HTR-8/SVneo (cell line): ENCODE measurements at regions not wholly inside any gene's neighbourhood (a gene's known extent, or its start where the extent isn't known, plus 50 kb on each side); places are given as distances from the start of the nearest gene placed in this dataset.
"Not testable (repeated sequence)": the region's sequence is repeated elsewhere in the genome, so short reads cannot be mapped to it uniquely, and the experiment has no call there.

Experiments
- DNase-seq: peaks from one replicate; pipeline ENCODE4 v3.0.0; 2011; ENCODE audit warnings: low spot score, mixed read lengths; ENCODE audit not compliant: insufficient read length
- FAIRE-seq: peaks from 2 replicates; lab custom pipeline; 2011; peaks lifted over from hg19 to GRCh38; lab: Jason Lieb, UNC

GRCh38 chr1:14165371-14165801, 433.1 kb upstream of the KAZN start:
- FAIRE-seq (no peak), DNase-seq (no peak)

DNA sequence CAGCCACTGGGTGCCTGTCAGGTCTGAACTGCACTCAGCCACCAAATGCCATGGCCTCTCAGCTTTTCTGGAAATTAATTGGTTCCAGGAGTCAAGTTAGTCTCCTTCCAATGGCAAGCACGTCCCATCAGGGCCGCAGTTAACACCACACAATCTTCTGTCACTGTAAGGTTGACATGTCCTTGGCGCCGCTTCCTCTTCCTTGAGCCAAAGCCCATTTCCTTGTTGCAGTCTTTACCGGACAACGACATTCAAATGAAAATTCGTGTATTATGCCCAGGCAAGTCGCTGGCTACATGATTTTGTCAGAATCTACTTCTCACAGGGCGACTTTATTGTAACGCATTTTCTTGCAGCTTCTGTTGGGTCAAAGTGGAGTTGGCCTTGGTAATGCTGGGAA, 430.6 kb upstream of the KAZN start:
- DNase-seq (no peak), FAIRE-seq (no peak)

DNA sequence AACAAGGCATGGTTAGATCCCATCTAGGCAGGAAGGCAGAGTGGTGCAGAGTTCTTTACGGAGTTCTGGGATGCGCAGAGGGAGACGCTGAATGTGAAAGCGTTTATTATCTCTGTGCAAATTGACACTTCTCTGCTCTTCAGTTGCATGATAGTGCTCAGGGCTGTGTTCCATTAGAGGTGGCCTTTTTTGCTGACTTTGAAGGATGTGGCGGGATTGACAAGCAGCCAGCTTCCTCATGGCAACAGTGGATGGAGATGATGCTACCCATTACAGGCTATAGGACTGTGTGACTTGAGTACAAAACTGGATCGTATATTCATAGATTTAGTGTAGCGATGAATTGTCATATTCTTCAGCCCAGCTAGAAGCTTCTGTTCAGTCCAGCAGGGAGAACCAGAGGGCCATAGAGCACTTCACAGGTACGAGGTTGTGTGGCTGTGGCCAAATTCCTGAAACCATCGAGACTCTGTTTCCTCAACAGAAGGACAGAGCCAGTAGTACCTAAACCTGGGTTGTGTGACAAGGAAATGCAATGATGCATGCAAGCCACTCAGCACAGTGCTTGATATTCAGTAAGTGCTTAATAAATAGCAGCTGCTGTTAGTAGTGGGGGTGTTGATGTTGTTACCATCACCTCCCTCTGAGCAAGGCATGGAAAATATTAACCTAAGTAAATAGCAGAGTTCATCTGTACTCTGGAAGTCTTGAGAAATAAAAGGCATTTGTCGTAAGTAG, 430.0 kb upstream of the KAZN start:
- FAIRE-seq (no peak), DNase-seq (no peak)

DNA sequence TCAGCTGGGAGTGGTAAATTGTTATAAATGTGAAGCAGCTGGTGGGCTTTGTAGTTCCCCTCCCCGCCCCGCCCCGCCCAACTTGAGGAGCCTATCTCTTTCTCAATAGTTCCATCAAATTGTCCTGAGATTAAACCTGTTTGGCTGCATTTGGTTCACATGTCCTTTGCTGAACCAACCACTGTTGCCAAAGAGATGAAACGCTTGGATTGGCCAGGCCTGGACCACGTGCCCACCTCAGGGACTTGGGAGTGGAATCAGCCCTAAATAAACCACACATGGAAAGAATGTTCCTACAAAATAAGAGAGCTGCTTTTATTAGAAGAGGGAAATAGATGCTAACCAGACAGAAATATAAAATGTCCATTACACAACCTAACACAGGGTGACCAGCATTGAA, 424.9 kb upstream of the KAZN start:
- FAIRE-seq (no peak), DNase-seq (no peak)

- not testable (repeated sequence) for DNase-seq, FAIRE-seq
Measured at GRCh38 chr1:14177866-14178265, 420.6 kb upstream of the KAZN start.

GRCh38 chr1:14180738-14181137, 417.7 kb upstream of the KAZN start:
- FAIRE-seq, result no peak
- no peak for DNase-seq

GRCh38 chr1:14181191-14181795, 417.2 kb upstream of the KAZN start:
- FAIRE-seq (no peak), DNase-seq (no peak)

DNA sequence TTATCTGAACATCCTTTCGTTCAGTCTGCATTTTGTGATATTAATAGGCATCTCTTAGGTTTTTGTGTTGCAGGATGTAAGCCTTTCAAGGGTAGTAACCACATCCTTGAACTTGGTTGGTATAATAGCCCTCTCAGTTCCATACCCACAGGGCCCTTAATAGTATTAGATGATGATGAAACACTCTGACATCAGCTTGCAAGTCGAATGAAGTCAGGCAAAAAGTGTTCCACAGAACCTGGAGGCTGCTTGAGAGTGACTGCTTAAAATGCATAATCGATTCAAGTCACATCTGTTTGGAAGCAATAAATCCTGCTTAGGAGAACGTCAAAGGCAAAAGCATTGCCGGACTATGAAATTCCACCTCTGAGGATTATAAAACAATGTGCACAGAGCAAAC, 415.6 kb upstream of the KAZN start:
- FAIRE-seq, result no peak

GRCh38 chr1:14183329-14183728, 415.2 kb upstream of the KAZN start:
- DNase-seq, result no peak
- no peak for FAIRE-seq

More for the DNA sequence above, 415.6 kb upstream of the KAZN start:
- no peak for DNase-seq

GRCh38 chr1:14184454-14184853, 414.0 kb upstream of the KAZN start:
- DNase-seq, result no peak
- no peak for FAIRE-seq

DNA sequence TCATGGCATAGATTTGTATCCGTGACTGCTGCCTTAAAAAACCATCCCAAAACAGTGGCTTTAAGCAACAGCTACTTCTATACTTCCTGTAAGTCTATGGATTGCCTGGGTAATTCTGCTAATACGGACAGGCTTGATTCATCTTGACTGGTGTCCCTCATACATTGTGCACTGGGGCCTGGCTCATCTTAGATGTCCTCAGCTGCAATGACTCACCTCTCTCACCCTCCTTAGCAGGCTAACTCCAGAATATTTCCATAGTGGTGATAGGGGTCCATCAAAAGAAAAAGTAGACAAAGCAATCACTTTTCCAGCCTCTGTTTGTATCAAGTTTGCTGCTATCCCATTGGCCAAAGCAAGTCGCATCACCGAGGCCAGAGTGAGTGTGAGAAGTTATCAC, 409.1 kb upstream of the KAZN start:
- no peak for FAIRE-seq
- DNase-seq, result no peak

DNA sequence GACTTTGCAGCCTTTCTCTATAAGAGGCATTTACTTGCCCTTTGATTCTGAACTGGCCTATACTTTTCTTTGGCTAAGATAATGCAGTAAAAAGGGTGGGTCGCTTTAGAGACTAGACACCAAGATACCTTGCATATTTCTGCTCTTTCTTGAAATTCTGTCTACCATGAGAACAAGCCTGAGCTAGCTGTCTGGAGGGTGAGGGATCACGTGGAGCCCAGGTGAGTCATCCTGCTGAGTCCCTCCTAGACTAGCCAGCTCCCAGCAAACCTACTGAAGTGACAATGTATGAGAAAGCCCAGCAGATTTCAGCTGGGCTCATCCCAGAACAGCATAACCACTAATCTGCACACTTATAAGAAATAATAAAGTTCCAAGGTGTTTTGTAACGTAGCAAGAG, 408.0 kb upstream of the KAZN start:
- no peak for FAIRE-seq
- DNase-seq, result peak; percentile 7

DNA sequence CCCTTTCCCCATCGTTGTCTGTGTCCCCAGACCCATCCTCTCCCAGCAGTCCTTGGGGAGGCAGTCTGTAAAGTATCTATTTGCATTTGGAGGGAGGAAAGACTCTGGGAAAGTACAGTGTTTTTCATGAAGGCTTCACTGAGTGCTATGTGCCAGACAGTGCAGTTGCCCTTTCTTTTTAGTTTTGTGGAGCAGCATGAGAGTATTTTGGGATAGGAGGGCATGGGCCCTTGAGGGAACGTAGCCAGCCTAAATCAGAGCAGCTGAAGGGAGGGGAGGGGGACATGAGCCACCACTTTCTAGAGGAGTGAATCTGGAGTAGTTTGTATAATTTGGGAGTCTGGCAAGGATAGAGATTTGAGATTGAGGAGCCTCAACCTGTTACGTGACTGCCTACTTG, 404.0 kb upstream of the KAZN start:
- DNase-seq, result no peak
- no peak for FAIRE-seq

DNA sequence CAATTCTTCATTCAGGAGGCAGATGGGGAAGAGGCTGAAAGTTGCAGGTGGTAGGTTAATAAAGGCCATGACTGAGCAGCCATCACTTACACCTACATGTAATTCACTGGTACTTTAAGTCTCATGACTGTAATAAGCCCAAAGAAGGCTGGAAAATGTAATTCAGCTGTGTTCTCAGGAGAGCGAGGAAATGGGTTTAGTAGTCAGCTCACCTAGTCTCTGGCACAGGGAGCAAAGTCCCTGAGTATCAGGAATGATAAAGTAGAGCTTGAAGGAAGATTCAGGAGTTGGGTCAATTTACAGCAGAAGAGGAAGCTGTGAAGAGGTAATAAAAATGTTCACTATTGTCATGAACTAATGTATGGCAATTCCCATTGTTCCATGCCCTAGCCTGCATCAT, 393.4 kb upstream of the KAZN start:
- FAIRE-seq (no peak), DNase-seq (no peak)

GRCh38 chr1:14215151-14215550, 383.3 kb upstream of the KAZN start:
- DNase-seq (no peak), FAIRE-seq (no peak)

DNA sequence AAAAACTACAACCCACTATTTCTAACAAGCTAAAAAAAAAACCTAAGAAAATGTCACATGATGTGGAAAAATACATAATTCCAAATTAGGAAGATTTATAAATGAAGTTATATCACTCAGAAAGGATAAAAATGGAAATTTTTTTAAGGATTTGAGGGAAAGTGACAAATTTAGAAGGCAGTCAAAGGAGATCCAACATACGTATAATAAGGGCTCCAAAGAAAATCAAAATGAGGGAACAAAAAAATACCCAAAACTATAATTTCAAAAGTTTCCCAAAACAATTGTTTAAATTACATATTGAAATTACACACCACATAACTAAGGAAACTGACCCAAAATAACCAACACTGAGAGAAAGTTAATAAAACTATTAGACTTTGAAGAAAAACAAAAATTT, 381.1 kb upstream of the KAZN start:
- no peak for DNase-seq
- FAIRE-seq, result no peak

DNA sequence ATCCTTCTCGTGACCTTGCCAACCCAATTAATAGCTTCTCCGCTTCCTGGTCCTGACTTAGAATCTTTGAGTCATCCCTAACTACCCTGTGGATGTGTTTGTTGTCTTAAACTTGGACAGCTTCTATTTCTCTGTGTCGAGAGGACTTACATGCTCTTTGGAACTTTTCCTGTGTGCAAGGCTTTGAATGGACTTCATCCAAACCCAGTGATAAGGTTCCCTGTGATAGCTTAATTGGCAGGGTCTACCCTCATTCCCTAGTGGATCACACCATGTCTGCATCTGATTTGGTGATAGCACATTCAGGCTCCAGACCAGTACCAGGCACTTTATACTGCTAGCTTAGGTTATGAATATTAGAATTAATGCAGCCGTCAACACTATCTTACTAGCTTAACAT, 378.2 kb upstream of the KAZN start:
- DNase-seq (no peak), FAIRE-seq (no peak)

DNA sequence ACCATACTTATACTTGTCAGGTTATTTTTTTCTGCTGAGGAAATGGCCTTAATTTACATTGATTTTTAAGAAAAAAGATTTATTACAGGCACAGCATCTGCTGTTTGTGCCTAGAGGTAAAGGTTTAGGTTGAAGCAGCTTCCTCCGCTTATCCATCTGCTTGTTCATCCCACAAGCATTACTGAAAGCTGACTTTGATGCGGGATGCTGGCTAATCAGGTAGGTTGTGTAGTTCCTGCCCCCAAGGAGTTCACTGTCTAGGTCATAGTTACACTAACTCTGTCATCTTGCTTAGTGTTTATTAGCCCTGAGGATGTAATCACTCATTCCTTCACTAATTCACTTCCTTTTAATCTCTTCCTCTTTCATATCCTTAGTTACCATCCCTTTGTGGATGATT, 377.7 kb upstream of the KAZN start:
- DNase-seq (no peak), FAIRE-seq (no peak)

GRCh38 chr1:14222086-14222485, 376.4 kb upstream of the KAZN start:
- no peak for FAIRE-seq
- DNase-seq, result no peak

DNA sequence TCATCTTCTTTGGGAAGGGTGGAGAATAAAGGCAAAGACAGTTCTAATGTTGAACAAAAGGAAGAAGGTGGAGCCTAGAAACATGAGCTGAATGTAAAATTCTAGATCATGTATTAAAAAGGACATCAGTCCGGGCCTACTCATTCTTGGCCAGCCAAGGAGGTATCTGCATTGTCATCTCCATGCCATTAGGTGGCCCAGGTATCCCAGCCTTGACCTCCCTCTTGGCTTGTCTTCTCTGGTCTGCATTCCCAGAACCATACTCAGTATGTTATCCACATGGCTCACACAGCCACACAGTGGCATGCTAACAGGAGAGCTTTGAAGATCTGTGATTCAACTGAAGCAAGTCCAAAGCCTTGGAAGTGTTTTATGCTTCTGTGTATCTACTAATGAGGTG, 369.8 kb upstream of the KAZN start:
- no peak for FAIRE-seq
- DNase-seq, result no peak

- no peak for FAIRE-seq
- no peak for DNase-seq
Measured at GRCh38 chr1:14233510-14233909, 365.0 kb upstream of the KAZN start.

DNA sequence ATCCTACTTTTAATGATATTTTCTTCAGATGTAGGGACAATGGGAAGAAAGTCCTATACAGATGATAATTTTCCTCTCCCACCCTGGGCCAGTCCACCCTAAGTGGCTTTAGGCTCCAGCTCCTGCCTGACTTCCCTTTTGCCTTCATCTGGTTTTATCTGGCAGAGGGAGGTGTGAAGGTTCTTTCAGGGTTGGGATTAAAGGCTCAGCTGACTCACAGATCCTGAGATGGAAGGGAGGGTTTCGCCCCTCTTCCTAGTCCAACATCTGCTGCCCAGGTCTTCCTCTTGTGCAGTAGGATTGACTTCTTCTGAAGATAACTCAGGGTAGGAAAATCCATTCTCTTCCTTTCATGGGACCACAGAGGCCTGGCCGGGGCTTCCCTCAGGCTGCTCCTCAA, 362.4 kb upstream of the KAZN start:
- no peak for DNase-seq
- no peak for FAIRE-seq
